ENCODE measurements at regions not wholly inside any gene's neighbourhood (a gene's known extent, or its start where the extent isn't known, plus 50 kb on each side); places are given as distances from the start of the nearest gene placed in this dataset.

GRCh38 chr14:101404426-101405170 lies 156.7 kb upstream of the DIO3 start:
- Histone ChIP-seq H3K36me3 (no peaks in the 10 kb centered on the region), H3K27me3 (ENCODE audit: low read depth) (peaks cover 75% of the 10 kb centered on the region), H3K4me3 (no peak overlapping the region), H3K4me1 (peaks cover 8% of the 10 kb centered on the region), H3K9me3 (replicated peaks) (no peaks in the 10 kb centered on the region), H3K27ac (replicated peaks) (no peak overlapping the region)
- intact Hi-C loops (cut with micrococcal nuclease), result no loop called here
- no peak for DNase-seq
- TF ChIP-seq CTCF (IDR thresholded peaks at IDR 0.05; ENCODE audit: borderline replicate concordance), result no peak

GRCh38 chr14:101405171-101405883 lies 156.0 kb upstream of the DIO3 start:
- Histone ChIP-seq H3K4me3 (no peak overlapping the region), H3K27ac (replicated peaks) (no peak overlapping the region), H3K9me3 (replicated peaks) (no peaks in the 10 kb centered on the region), H3K36me3 (no peaks in the 10 kb centered on the region), H3K4me1 (peaks cover 7% of the 10 kb centered on the region), H3K27me3 (ENCODE audit: low read depth) (peaks cover 68% of the 10 kb centered on the region)
- no peak for DNase-seq
- TF ChIP-seq CTCF (IDR thresholded peaks at IDR 0.05; ENCODE audit: borderline replicate concordance), result no peak
- intact Hi-C loops (cut with micrococcal nuclease), result no loop called here

- Histone ChIP-seq H3K9me3 (replicated peaks) (no peaks in the 10 kb centered on the region), H3K36me3 (no peaks in the 10 kb centered on the region), H3K4me3 (no peak overlapping the region), H3K27me3 (ENCODE audit: low read depth) (peaks cover 63% of the 10 kb centered on the region), H3K27ac (replicated peaks) (no peak overlapping the region), H3K4me1 (no peaks in the 10 kb centered on the region)
- intact Hi-C loops (cut with micrococcal nuclease), result no loop called here
- no peak for TF ChIP-seq CTCF (IDR thresholded peaks at IDR 0.05; ENCODE audit: borderline replicate concordance)
- DNase-seq, result no peak
These were observed 154.4 kb upstream of the DIO3 start for GRCh38 chr14:101406921-101407320.

GRCh38 chr14:101407328-101407727 lies 154.0 kb upstream of the DIO3 start:
- intact Hi-C loops (cut with micrococcal nuclease), result no loop called here
- Histone ChIP-seq H3K4me1 (no peaks in the 10 kb centered on the region), H3K4me3 (no peak overlapping the region), H3K36me3 (no peaks in the 10 kb centered on the region), H3K27me3 (ENCODE audit: low read depth) (peaks cover 59% of the 10 kb centered on the region), H3K9me3 (replicated peaks) (no peaks in the 10 kb centered on the region), H3K27ac (replicated peaks) (no peak overlapping the region)
- no peak for TF ChIP-seq CTCF (IDR thresholded peaks at IDR 0.05; ENCODE audit: borderline replicate concordance)
- no peak for DNase-seq

GRCh38 chr14:101408077-101408831 lies 153.0 kb upstream of the DIO3 start:
- no peak overlapping the region for H3K4me3 ChIP-seq
- intact Hi-C loops (cut with micrococcal nuclease), result no loop called here
- no peaks in the 10 kb centered on the region for H3K9me3 ChIP-seq (replicated peaks)
- no peaks in the 10 kb centered on the region for H3K36me3 ChIP-seq
- peaks cover 53% of the 10 kb centered on the region for H3K27me3 ChIP-seq (ENCODE audit: low read depth)
- DNase-seq, result no peak
- H3K27ac ChIP-seq (replicated peaks), result no peak overlapping the region
- H3K4me1 ChIP-seq, result no peaks in the 10 kb centered on the region
- no peak for TF ChIP-seq CTCF (IDR thresholded peaks at IDR 0.05; ENCODE audit: borderline replicate concordance)
